ENCODE measurements at regions not wholly inside any gene's neighbourhood (a gene's known extent, or its start where the extent isn't known, plus 50 kb on each side); places are given as distances from the start of the nearest gene placed in this dataset.

DNA sequence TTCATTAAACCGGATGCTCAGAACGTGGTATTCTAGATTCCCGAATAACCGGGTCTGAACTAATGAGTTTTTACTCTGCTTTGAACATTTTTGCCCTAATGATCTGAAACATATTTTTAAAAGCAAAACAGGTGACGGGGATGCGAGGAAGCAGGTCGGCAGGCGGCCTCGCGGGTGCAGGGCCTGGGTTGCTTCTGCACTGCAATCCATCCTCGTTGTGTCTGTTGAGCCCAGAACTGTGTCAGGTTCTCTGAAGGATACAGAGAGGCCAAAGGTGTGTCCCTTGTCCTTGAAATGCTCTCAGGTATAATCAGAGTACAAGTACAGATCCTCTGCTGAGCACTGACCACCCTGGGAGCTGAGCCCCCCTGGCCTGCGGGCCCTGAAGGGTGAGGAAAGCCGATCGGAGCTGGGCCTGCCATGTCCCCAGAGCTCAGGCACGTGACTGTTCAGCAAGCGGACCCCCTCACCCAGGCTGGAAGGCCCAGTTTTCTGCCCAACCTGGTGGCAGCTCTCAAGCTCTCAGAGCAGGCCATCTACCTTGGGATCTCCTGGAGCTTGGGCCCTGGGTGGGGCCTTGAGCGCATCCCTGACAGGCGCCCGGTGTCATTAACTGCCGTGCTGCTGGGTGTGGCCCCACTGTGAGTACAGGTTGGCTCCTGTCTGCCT is 151.8 kb downstream of the OLFM1 start:
- H3K4me3 ChIP-seq (replicated peaks in 1 of 4; ENCODE audit: control extremely low read depth in 1 of 4, insufficient read depth in 1 of 4, low read depth in 3 of 4, low read length in 4 of 4), result no peak overlapping the region
- H4K20me1 ChIP-seq (ENCODE audit: control insufficient read depth, extremely low read depth, insufficient read depth, low read length), result no peaks in the 10 kb centered on the region
- H3K9ac ChIP-seq (ENCODE audit: insufficient read depth, low read length), result no peak overlapping the region
- DNase-seq (ENCODE audit: low read depth in 2 of 2), result no peak
- H3K79me2 ChIP-seq (ENCODE audit: control insufficient read depth, insufficient read depth, low read length), result no peaks in the 10 kb centered on the region
- no peak overlapping the region for H3K27ac ChIP-seq (ENCODE audit: insufficient read depth, low read length)
- no peak overlapping the region for H2AFZ ChIP-seq (ENCODE audit: low read length)
- H3K36me3 ChIP-seq (ENCODE audit: control insufficient read depth, insufficient read depth, low read length), result no peaks in the 10 kb centered on the region
- no peaks in the 10 kb centered on the region for H3K27me3 ChIP-seq (ENCODE audit: control insufficient read depth, insufficient read depth, low read length)
- no peak overlapping the region for H3K4me2 ChIP-seq (ENCODE audit: extremely low read depth, insufficient read depth, low read length)
- H3K4me1 ChIP-seq (ENCODE audit: control insufficient read depth, extremely low read depth, insufficient read depth, low read length), result no peaks in the 10 kb centered on the region
- TF ChIP-seq EZH2 (IDR thresholded peaks at IDR 0.05; ENCODE audit: low read length, missing control alignments) (no peak), CTCF (conservative IDR thresholded peaks at IDR 0.05 in 1 of 2, IDR thresholded peaks at IDR 0.05 in 1 of 2; ENCODE audit: low read depth in 1 of 2, low read length in 2 of 2) (no peak)
- no peaks in the 10 kb centered on the region for H3K9me3 ChIP-seq (ENCODE audit: control insufficient read depth, insufficient read depth, low read depth, low read length)

GRCh38 chr9:135239769-135240141 is 152.3 kb downstream of the OLFM1 start:
- Histone ChIP-seq H3K9ac (ENCODE audit: insufficient read depth, low read length) (no peak overlapping the region), H3K4me1 (ENCODE audit: control insufficient read depth, extremely low read depth, insufficient read depth, low read length) (no peaks in the 10 kb centered on the region), H3K4me2 (ENCODE audit: extremely low read depth, insufficient read depth, low read length) (no peak overlapping the region), H2AFZ (ENCODE audit: low read length) (no peak overlapping the region), H3K79me2 (ENCODE audit: control insufficient read depth, insufficient read depth, low read length) (no peaks in the 10 kb centered on the region), H3K9me3 (ENCODE audit: control insufficient read depth, insufficient read depth, low read depth, low read length) (no peaks in the 10 kb centered on the region), H3K36me3 (ENCODE audit: control insufficient read depth, insufficient read depth, low read length) (no peaks in the 10 kb centered on the region), H3K27me3 (ENCODE audit: control insufficient read depth, insufficient read depth, low read length) (no peaks in the 10 kb centered on the region), H4K20me1 (ENCODE audit: control insufficient read depth, extremely low read depth, insufficient read depth, low read length) (no peaks in the 10 kb centered on the region), H3K4me3 (replicated peaks in 1 of 4; ENCODE audit: control extremely low read depth in 1 of 4, insufficient read depth in 1 of 4, low read depth in 3 of 4, low read length in 4 of 4) (no peak overlapping the region), H3K27ac (ENCODE audit: insufficient read depth, low read length) (no peak overlapping the region)
- no peak for TF ChIP-seq EZH2 (IDR thresholded peaks at IDR 0.05; ENCODE audit: low read length, missing control alignments)
- DNase-seq (ENCODE audit: low read depth in 2 of 2), result no peak

GRCh38 chr9:135240222-135240621 is 152.8 kb downstream of the OLFM1 start:
- H3K27me3 ChIP-seq (ENCODE audit: control insufficient read depth, insufficient read depth, low read length), result no peaks in the 10 kb centered on the region
- H3K9ac ChIP-seq (ENCODE audit: insufficient read depth, low read length), result no peak overlapping the region
- no peaks in the 10 kb centered on the region for H4K20me1 ChIP-seq (ENCODE audit: control insufficient read depth, extremely low read depth, insufficient read depth, low read length)
- H2AFZ ChIP-seq (ENCODE audit: low read length), result no peak overlapping the region
- H3K79me2 ChIP-seq (ENCODE audit: control insufficient read depth, insufficient read depth, low read length), result no peaks in the 10 kb centered on the region
- no peaks in the 10 kb centered on the region for H3K4me1 ChIP-seq (ENCODE audit: control insufficient read depth, extremely low read depth, insufficient read depth, low read length)
- no peak overlapping the region for H3K27ac ChIP-seq (ENCODE audit: insufficient read depth, low read length)
- H3K4me3 ChIP-seq (replicated peaks in 1 of 4; ENCODE audit: control extremely low read depth in 1 of 4, insufficient read depth in 1 of 4, low read depth in 3 of 4, low read length in 4 of 4), result no peak overlapping the region
- no peaks in the 10 kb centered on the region for H3K9me3 ChIP-seq (ENCODE audit: control insufficient read depth, insufficient read depth, low read depth, low read length)
- no peak overlapping the region for H3K4me2 ChIP-seq (ENCODE audit: extremely low read depth, insufficient read depth, low read length)
- TF ChIP-seq EZH2 (IDR thresholded peaks at IDR 0.05; ENCODE audit: low read length, missing control alignments) (no peak), CTCF (conservative IDR thresholded peaks at IDR 0.05 in 1 of 2, IDR thresholded peaks at IDR 0.05 in 1 of 2; ENCODE audit: low read depth in 1 of 2, low read length in 2 of 2) (no peak)
- no peak for DNase-seq (ENCODE audit: low read depth in 2 of 2)
- H3K36me3 ChIP-seq (ENCODE audit: control insufficient read depth, insufficient read depth, low read length), result no peaks in the 10 kb centered on the region
